ENCODE measurements at regions not wholly inside any gene's neighbourhood (a gene's known extent, or its start where the extent isn't known, plus 50 kb on each side); places are given as distances from the start of the nearest gene placed in this dataset.

GRCh38 chr14:44374906-44375305 is 132.2 kb downstream of the FSCB start:
- TF ChIP-seq, protein P1, sequence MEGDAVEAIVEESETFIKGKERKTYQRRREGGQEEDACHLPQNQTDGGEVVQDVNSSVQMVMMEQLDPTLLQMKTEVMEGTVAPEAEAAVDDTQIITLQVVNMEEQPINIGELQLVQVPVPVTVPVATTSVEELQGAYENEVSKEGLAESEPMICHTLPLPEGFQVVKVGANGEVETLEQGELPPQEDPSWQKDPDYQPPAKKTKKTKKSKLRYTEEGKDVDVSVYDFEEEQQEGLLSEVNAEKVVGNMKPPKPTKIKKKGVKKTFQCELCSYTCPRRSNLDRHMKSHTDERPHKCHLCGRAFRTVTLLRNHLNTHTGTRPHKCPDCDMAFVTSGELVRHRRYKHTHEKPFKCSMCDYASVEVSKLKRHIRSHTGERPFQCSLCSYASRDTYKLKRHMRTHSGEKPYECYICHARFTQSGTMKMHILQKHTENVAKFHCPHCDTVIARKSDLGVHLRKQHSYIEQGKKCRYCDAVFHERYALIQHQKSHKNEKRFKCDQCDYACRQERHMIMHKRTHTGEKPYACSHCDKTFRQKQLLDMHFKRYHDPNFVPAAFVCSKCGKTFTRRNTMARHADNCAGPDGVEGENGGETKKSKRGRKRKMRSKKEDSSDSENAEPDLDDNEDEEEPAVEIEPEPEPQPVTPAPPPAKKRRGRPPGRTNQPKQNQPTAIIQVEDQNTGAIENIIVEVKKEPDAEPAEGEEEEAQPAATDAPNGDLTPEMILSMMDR (IDR thresholded peaks at IDR 0.05): no peak
- TF ChIP-seq POLR2A (IDR thresholded peaks at IDR 0.05): no peak
